ENCODE measurements at regions not wholly inside any gene's neighbourhood (a gene's known extent, or its start where the extent isn't known, plus 50 kb on each side); places are given as distances from the start of the nearest gene placed in this dataset.

GRCh38 chr2:21418456-21418855 is 294.7 kb downstream of the TDRD15 start:
- TF ChIP-seq, protein P1, sequence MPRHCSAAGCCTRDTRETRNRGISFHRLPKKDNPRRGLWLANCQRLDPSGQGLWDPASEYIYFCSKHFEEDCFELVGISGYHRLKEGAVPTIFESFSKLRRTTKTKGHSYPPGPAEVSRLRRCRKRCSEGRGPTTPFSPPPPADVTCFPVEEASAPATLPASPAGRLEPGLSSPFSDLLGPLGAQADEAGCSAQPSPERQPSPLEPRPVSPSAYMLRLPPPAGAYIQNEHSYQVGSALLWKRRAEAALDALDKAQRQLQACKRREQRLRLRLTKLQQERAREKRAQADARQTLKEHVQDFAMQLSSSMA (CRISPR knock-in tag; IDR thresholded peaks at IDR 0.05), result no peak
- TF ChIP-seq E2F5 (CRISPR knock-in tag; conservative IDR thresholded peaks at IDR 0.05), result no peak
- no peak for TF ChIP-seq PITX1 (CRISPR knock-in tag; IDR thresholded peaks at IDR 0.05)
- no peak for TF ChIP-seq SRF (IDR thresholded peaks at IDR 0.05; ENCODE audit: low read depth, low read length)
- no peak for TF ChIP-seq POLR2A (IDR thresholded peaks at IDR 0.05; ENCODE audit: insufficient read depth in 1 of 2, low read depth in 2 of 2, low read length in 2 of 2)
- no peak for TF ChIP-seq ATF3 (CRISPR knock-in tag; IDR thresholded peaks at IDR 0.05)
- TF ChIP-seq HOXA5 (CRISPR knock-in tag; IDR thresholded peaks at IDR 0.05), result no peak
- no peak for TF ChIP-seq HBP1 (CRISPR knock-in tag; IDR thresholded peaks at IDR 0.05; ENCODE audit: low read depth)
- TF ChIP-seq ZMYM2 (CRISPR knock-in tag; IDR thresholded peaks at IDR 0.05), result no peak
- TF ChIP-seq, protein P2, sequence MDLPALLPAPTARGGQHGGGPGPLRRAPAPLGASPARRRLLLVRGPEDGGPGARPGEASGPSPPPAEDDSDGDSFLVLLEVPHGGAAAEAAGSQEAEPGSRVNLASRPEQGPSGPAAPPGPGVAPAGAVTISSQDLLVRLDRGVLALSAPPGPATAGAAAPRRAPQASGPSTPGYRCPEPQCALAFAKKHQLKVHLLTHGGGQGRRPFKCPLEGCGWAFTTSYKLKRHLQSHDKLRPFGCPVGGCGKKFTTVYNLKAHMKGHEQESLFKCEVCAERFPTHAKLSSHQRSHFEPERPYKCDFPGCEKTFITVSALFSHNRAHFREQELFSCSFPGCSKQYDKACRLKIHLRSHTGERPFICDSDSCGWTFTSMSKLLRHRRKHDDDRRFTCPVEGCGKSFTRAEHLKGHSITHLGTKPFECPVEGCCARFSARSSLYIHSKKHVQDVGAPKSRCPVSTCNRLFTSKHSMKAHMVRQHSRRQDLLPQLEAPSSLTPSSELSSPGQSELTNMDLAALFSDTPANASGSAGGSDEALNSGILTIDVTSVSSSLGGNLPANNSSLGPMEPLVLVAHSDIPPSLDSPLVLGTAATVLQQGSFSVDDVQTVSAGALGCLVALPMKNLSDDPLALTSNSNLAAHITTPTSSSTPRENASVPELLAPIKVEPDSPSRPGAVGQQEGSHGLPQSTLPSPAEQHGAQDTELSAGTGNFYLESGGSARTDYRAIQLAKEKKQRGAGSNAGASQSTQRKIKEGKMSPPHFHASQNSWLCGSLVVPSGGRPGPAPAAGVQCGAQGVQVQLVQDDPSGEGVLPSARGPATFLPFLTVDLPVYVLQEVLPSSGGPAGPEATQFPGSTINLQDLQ (CRISPR knock-in tag; IDR thresholded peaks at IDR 0.05), result no peak

All from HepG2 (cell line).